ENCODE measurements at regions not wholly inside any gene's neighbourhood (a gene's known extent, or its start where the extent isn't known, plus 50 kb on each side); places are given as distances from the start of the nearest gene placed in this dataset.
A peak's percentile ranks its signal among the peaks of the same experiment; 100 is the strongest.

DNA sequence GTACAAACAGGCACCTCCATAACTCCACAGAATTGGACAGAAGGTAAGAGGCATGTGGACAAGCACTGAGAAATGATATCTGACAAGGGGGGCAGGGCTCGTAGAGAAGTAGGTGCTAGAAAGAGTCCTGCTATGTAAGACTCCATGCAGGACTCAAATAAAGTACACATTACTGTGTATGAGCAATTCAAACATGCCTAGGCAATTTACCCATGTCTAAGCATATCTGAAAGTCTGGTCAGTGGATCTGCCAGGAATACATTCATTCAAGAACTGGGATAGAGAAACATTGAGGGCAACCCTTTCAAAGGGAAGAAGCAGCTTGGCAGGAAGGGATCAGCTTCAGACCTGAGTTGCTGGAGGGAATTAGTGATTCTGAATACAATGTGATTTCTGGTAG, 174.1 kb upstream of the MCTP2 start:
- Mint-ChIP-seq H3K4me1 (peaks cover 3 to 6% of the 10 kb centered on the region in 2 donors), H3K36me3 (no peaks in the 10 kb centered on the region), H3K4me3 (no peak overlapping the region), H3K9me3 (peaks cover 6 to 10% of the 10 kb centered on the region in 2 donors), H3K27ac (no peak overlapping the region), H3K27me3 (peaks cover 5 to 17% of the 10 kb centered on the region in 2 donors)
- DNase-seq (no peak), ATAC-seq (replicated peaks) (no peak)

DNA sequence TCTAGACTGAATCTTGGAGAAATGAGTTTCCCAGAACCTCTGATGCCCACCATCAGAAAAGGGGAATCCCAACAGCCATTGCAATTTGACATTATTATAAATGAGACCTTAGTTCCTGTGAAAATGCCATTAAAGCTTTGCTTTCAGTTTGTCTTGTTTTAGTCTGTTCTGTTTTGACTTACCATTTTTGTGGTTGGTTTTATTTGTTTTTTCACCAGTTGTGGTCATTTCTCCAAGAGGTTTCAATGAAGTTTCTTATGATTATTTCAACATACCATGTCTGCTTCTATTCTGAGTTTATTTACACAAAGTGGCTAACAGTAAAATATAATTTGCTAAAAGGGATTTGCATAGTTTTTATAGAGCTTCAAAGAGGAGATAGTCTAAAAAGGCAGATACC, 175.0 kb upstream of the MCTP2 start:
- ATAC-seq (replicated peaks) (no peak), DNase-seq (no peak)
- Mint-ChIP-seq H3K4me3 (no peak overlapping the region), H3K4me1 (peaks cover 3 to 6% of the 10 kb centered on the region in 2 donors), H3K9me3 (peaks cover 6 to 10% of the 10 kb centered on the region in 2 donors), H3K36me3 (no peaks in the 10 kb centered on the region), H3K27ac (no peak overlapping the region), H3K27me3 (peaks cover 5 to 17% of the 10 kb centered on the region in 2 donors)

- Mint-ChIP-seq H3K36me3 (no peaks in the 10 kb centered on the region), H3K27ac (no peak overlapping the region), H3K4me1 (peaks cover 3 to 6% of the 10 kb centered on the region in 2 donors), H3K4me3 (no peak overlapping the region), H3K9me3 (peaks cover 6 to 10% of the 10 kb centered on the region in 2 donors), H3K27me3 (peaks cover 5 to 13% of the 10 kb centered on the region in 2 donors)
- ATAC-seq (replicated peaks) (peak; percentile 56 to 65), DNase-seq (no peak)
Observed at GRCh38 chr15:94053626-94054025, 177.7 kb upstream of the MCTP2 start.

GRCh38 chr15:94052711-94053110, 178.7 kb upstream of the MCTP2 start:
- H3K36me3 Mint-ChIP-seq = no peaks in the 10 kb centered on the region
- no peak overlapping the region for H3K27ac Mint-ChIP-seq
- peaks cover 3 to 6% of the 10 kb centered on the region in 2 donors for H3K4me1 Mint-ChIP-seq
- H3K4me3 Mint-ChIP-seq = no peak overlapping the region
- H3K9me3 Mint-ChIP-seq = peaks cover 6 to 10% of the 10 kb centered on the region in 2 donors
- ATAC-seq (replicated peaks) (no peak), DNase-seq (no peak)
- peaks cover 2 to 10% of the 10 kb centered on the region in 2 donors for H3K27me3 Mint-ChIP-seq

DNA sequence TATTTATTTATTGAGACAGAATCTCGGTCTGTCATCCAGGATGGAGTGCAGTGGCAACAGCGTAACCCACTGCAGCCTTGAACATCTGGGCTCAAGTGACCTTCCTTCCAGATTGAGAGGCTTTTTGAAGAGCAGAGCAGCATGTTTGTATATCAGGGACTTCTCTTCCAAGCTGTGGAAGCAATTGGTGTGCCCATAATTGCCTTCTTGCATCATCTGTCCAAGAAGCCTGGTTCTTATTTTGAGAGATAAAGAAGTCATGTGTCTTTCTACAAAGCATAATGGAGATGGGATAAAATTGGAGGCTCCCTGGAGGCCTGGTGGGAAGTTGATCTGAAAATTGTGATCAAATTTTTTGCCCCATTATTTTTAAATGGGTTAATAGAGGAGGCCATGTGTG, 183.8 kb upstream of the MCTP2 start:
- H3K27ac Mint-ChIP-seq = no peak overlapping the region
- DNase-seq (no peak), ATAC-seq (replicated peaks) (no peak)
- no peaks in the 10 kb centered on the region for H3K36me3 Mint-ChIP-seq
- H3K9me3 Mint-ChIP-seq = no peaks in the 10 kb centered on the region
- no peaks in the 10 kb centered on the region for H3K4me1 Mint-ChIP-seq
- no peak overlapping the region for H3K4me3 Mint-ChIP-seq
- no peaks in the 10 kb centered on the region for H3K27me3 Mint-ChIP-seq

DNA sequence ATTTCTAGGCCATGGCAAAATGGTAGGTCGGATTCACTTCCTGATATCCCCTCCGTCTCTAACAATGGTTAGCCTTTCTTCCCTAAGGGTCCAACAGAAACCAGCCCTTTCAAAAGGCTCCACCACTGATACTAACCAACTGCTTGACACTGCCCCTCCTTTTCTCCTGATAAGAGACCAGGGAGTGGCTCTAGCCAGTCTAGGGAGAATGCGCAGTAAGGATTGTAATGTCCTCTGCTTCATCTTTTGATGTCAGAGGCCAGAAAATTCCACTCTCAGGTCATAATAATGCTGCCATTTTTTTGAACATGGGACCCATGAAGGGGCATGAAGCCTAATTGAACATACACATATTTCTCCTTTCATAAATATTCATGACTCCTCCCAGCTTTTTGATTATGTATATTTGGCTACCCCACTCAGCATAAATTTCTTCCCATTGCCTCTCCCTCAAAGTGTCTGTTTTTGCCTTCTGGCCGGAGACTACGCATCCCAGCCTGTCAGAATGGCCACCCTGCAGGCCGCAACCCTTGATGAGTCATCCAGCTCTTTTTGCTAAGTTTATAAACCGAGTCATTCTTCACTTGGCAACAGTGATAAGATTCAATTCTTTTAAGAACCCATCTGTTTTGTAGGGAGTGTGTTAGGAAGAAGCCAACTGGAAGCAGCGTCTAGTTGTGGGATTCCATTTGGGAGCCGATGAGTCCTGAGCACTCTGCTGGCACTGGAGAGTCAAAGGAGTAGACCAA, 189.0 kb upstream of the MCTP2 start:
- Mint-ChIP-seq H3K4me3 (no peak overlapping the region), H3K27me3 (peaks cover 0 to 4% of the 10 kb centered on the region in 2 donors), H3K9me3 (peaks cover 0 to 4% of the 10 kb centered on the region in 2 donors), H3K4me1 (no peaks in the 10 kb centered on the region), H3K36me3 (no peaks in the 10 kb centered on the region), H3K27ac (no peak overlapping the region)
- no peak for DNase-seq
- no peak for ATAC-seq (replicated peaks)

DNA sequence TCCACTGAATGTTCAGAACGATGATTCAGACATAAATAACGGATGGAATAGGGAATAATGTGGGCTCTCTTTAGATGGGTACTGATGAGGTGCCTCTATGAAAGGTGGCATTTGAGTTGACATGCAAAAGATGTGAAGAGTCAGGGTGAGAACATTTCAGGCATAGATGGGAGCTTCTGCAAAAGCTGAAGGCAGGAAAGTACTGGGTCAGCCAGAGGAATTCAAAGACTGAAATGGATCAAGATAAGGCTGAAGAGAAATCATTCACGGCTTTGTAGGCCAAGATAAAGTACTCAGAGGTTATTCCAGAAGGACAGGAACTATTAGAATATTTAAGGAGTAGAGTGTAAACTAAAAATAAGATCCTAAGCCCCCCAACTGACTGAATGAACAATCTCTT, 189.6 kb upstream of the MCTP2 start:
- no peaks in the 10 kb centered on the region for H3K4me1 Mint-ChIP-seq
- H3K36me3 Mint-ChIP-seq = no peaks in the 10 kb centered on the region
- no peak overlapping the region for H3K27ac Mint-ChIP-seq
- no peak for DNase-seq
- no peak overlapping the region for H3K4me3 Mint-ChIP-seq
- H3K9me3 Mint-ChIP-seq = peaks cover 0 to 4% of the 10 kb centered on the region in 2 donors
- peaks cover 0 to 4% of the 10 kb centered on the region in 2 donors for H3K27me3 Mint-ChIP-seq
- ATAC-seq (replicated peaks) = no peak

DNA sequence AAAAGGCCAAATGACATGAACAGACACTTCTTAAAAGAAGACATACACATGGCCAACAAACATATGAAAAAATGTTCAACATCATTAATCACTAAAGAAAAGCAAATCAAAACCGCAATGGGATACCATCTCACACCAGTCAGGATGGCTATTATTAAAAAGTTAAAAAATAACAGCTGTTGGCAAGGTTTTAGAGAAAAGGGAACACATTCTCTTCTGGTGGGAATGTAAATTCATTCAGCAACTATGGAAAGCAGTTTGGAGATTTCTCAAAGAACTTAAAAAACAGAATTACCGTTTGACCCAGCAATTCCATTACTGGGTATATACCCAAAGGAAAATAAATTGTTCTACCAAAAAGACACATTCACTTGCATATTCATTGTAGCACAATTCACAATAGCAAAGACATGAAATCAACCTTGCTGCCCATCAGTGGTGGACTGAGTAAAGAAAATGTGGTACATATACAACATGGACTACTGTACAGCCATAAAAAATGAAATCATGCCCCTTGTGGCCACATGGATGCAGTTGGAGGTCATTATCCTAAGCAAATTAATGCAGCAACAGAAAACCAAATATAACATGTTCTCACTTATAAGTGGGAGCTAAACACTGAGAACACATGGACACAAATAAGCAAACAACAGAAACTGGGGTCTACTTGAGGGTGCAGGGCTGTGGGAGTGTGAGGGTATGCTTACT, 190.7 kb upstream of the MCTP2 start:
- H3K9me3 Mint-ChIP-seq = peaks cover 0 to 4% of the 10 kb centered on the region in 2 donors
- no peak overlapping the region for H3K4me3 Mint-ChIP-seq
- H3K4me1 Mint-ChIP-seq = no peaks in the 10 kb centered on the region
- ATAC-seq (replicated peaks) = no peak
- no peak for DNase-seq
- peaks cover 4 to 7% of the 10 kb centered on the region in 2 donors for H3K27me3 Mint-ChIP-seq
- H3K36me3 Mint-ChIP-seq = no peaks in the 10 kb centered on the region
- H3K27ac Mint-ChIP-seq = no peak overlapping the region

DNA sequence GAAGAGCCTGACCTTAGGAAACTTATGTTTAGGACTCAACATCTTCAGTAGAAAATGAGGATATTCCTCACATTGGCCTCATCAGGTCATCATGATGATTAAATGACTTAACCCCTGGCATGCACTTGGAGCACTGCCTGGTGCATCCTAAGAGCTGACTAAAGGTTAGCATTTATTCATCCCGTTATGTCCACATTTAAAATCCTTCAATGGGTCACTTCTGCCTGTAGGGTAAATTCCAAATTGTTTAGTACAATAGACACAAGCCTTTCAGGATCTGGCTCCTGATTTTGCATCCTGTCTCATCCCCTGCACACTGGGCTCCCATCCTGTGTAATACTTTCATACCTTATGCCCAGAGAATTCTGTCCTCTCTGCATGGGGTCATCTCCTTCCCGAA, 195.2 kb upstream of the MCTP2 start:
- H3K4me3 Mint-ChIP-seq = no peak overlapping the region
- H3K9me3 Mint-ChIP-seq = peaks cover 0 to 4% of the 10 kb centered on the region in 2 donors
- no peak for ATAC-seq (replicated peaks)
- no peak for DNase-seq
- no peak overlapping the region for H3K27ac Mint-ChIP-seq
- no peaks in the 10 kb centered on the region for H3K36me3 Mint-ChIP-seq
- H3K4me1 Mint-ChIP-seq = no peaks in the 10 kb centered on the region
- H3K27me3 Mint-ChIP-seq = peaks cover 12 to 28% of the 10 kb centered on the region in 2 donors

DNA sequence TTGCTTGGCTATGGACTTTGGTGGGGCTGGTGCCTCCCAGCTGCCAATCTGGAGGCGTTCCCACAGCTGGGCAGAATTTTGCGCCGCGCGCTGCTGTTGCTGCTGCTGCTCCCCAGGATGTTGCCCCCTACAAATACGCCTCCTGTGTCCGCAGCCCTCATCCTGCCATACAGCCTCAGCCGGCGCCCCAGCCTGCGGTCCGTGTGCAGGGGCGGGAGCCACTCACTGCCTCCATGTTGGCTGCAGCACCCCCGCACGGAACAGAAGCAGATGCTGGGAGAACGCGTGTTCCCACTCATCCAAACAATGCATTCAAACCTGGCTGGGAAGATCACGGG, 197.7 kb upstream of the MCTP2 start:
- ATAC-seq (replicated peaks) (no peak), DNase-seq (no peak)
- Mint-ChIP-seq H3K27ac (no peak overlapping the region), H3K4me1 (no peaks in the 10 kb centered on the region), H3K36me3 (no peaks in the 10 kb centered on the region), H3K27me3 (peaks cover 12 to 30% of the 10 kb centered on the region in 2 donors), H3K9me3 (peaks cover 0 to 4% of the 10 kb centered on the region in 2 donors), H3K4me3 (no peak overlapping the region)

GRCh38 chr15:94033014-94033682, 198.2 kb upstream of the MCTP2 start:
- ATAC-seq (replicated peaks) (no peak), DNase-seq (no peak)
- peaks cover 13 to 34% of the 10 kb centered on the region in 2 donors for H3K27me3 Mint-ChIP-seq
- no peak overlapping the region for H3K27ac Mint-ChIP-seq
- H3K4me1 Mint-ChIP-seq = no peaks in the 10 kb centered on the region
- H3K9me3 Mint-ChIP-seq = peaks cover 0 to 2% of the 10 kb centered on the region in 2 donors
- no peak overlapping the region for H3K4me3 Mint-ChIP-seq
- H3K36me3 Mint-ChIP-seq = no peaks in the 10 kb centered on the region

- H3K36me3 Mint-ChIP-seq = no peaks in the 10 kb centered on the region
- H3K27ac Mint-ChIP-seq = no peak overlapping the region
- peaks cover 12 to 34% of the 10 kb centered on the region in 2 donors for H3K27me3 Mint-ChIP-seq
- no peak for ATAC-seq (replicated peaks)
- H3K4me3 Mint-ChIP-seq = no peak overlapping the region
- H3K4me1 Mint-ChIP-seq = no peaks in the 10 kb centered on the region
- H3K9me3 Mint-ChIP-seq = no peaks in the 10 kb centered on the region
- DNase-seq = no peak
Observed at GRCh38 chr15:94032571-94032970, 198.8 kb upstream of the MCTP2 start.

DNA sequence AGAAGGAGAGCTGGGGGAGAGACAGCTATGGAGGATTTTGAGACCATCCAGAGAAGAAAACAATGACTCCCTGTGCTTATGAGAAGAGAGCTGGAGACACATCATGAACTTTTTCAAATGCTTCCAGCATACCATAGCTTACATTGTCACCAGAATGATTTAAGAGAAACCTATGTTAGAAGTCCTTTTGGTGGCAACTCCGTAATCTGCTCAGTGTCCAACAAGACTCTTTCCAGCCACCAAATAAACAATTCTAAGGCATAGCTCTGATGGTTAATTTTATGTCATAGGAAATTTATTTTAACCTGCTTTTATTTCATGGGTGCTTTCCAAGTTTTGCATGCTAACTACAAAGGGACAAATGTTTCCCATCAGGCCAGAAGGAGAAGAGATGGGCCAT, 200.3 kb upstream of the MCTP2 start:
- Mint-ChIP-seq H3K4me1 (no peaks in the 10 kb centered on the region), H3K27ac (no peak overlapping the region), H3K36me3 (no peaks in the 10 kb centered on the region), H3K27me3 (peaks cover 18 to 34% of the 10 kb centered on the region in 2 donors), H3K4me3 (no peak overlapping the region), H3K9me3 (no peaks in the 10 kb centered on the region)
- ATAC-seq (replicated peaks) (no peak), DNase-seq (no peak)

DNA sequence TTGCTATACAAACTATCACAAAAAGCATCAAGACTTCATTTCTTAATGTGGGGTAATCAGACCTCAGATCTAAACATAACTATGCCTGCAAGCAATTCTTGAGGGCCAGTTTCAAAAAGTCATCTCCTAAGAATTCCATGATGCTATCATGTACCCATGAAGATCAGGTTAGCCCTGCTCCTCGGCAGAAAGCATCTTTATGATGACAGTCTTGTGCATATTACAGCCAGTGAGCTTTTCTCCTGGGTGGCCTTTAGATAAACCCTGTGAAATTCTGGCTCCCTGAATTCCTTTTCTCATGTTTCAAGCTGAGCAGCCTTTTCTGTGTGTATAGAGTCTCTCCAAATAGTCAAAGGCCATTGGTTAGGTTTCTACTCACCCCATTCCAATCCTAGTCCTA, 201.9 kb upstream of the MCTP2 start:
- DNase-seq = no peak
- Mint-ChIP-seq H3K27ac (no peak overlapping the region), H3K4me3 (no peak overlapping the region), H3K9me3 (no peaks in the 10 kb centered on the region), H3K4me1 (no peaks in the 10 kb centered on the region), H3K27me3 (peaks cover 20 to 30% of the 10 kb centered on the region in 2 donors), H3K36me3 (no peaks in the 10 kb centered on the region)
- no peak for ATAC-seq (replicated peaks)

DNA sequence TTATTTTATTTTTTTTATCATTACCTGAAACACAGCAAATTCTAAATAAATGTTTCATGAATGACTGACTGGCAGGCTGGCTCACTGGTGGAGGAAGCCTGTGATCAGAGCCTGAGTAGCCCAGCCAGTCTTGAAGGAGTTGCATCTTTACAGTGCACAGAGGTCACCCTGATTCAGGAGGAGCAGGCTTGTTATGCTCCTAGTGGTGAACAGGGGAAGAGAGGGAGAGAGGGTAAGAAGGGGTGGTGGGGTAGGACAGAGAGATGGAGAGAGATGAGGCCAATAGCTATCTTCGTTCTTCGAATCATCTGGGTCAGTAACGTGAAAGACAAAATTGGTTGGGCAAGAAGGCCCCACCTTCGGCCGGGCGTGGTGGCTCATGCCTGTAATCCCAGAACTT, 202.6 kb upstream of the MCTP2 start:
- H3K36me3 Mint-ChIP-seq = no peaks in the 10 kb centered on the region
- DNase-seq (no peak), ATAC-seq (replicated peaks) (no peak)
- H3K9me3 Mint-ChIP-seq = no peaks in the 10 kb centered on the region
- no peak overlapping the region for H3K27ac Mint-ChIP-seq
- H3K4me1 Mint-ChIP-seq = no peaks in the 10 kb centered on the region
- H3K27me3 Mint-ChIP-seq = peaks cover 18 to 28% of the 10 kb centered on the region in 2 donors
- no peak overlapping the region for H3K4me3 Mint-ChIP-seq

Data from stimulated activated naive B cell treated with anti-CD40 and anti-IgM and Interleukin-4, amounts not matched to agents 10 μg/mL and 1 μg/mL and 100 μg/mL, for 72 hours (primary cell).